ENCODE measurements at regions not wholly inside any gene's neighbourhood (a gene's known extent, or its start where the extent isn't known, plus 50 kb on each side); places are given as distances from the start of the nearest gene placed in this dataset.

DNA sequence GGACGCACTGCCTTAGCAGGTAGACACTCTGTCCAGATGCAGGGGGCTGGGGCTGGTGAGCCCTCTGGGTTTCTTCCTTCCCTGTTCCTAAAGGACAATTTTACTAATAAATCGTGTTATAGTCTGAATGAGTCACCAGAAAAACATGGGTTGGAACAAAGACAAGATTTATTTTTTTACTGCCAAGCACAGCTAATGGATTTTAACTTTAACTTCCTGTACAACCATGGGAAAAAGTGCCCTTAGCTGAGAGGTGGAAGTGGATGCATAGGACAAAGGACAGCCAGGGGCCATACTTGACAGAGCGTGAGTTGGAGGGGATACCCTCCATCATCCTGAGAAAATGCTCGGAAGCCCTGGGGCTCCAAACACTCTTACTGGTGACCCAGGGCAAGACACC is 300.7 kb downstream of the MSX2 start:
- no peak for DNase-seq

DNA sequence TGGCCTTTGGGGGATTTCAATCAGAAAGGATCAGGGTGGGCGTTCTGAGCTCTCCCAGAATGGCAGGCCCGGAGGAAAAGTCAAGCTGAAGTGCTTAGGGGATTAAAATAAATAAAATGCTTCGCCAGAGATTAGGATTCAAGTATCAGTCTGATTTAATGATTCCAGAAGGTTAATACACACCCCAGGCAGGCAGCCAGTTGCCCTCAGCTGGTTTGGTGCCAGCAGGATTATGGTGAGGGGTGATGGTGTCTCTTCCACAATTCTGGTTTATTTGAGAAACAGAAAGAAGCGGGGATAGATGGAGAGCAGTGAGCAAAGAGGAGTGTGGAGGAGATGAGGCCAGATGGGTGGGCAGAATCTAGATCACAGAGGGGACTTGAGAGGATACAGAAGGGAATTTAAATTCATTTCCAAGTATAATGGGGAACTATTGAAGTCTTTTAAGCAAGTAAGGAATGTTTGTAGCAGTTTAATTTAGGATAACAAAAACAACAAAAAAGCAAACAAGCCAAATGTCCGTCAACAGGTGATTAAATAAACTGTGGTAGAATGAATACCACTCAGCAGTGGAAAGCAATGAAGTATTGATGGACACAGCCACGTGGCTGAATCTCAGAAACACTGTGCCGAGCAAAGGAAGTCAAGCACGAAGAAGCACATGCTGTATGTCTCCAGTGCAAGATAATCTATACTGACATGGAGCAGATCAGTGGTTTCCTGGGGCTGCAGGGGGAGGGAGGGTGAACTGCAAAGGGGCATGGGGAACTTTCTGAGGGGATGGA is 297.7 kb downstream of the MSX2 start:
- no peak for DNase-seq

DNA sequence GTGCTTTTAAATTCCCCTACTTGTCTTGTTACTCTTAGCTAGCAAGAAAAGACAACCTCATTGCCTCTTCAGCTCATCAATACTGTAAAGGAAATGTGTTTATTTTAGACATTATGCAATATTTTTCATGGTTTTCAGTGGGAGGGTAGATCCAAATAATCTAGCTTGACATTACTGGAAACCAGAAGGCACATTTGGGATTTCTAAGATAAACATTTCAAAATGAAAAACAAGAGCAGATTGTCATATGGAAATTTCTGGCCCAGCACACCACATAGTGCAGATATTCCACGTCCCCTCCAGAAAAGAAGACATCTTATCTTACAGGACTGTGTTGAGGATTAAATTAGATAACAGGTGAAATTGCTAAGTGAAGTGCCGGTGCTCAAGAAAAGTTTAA is 296.9 kb downstream of the MSX2 start:
- no peak for DNase-seq

DNA sequence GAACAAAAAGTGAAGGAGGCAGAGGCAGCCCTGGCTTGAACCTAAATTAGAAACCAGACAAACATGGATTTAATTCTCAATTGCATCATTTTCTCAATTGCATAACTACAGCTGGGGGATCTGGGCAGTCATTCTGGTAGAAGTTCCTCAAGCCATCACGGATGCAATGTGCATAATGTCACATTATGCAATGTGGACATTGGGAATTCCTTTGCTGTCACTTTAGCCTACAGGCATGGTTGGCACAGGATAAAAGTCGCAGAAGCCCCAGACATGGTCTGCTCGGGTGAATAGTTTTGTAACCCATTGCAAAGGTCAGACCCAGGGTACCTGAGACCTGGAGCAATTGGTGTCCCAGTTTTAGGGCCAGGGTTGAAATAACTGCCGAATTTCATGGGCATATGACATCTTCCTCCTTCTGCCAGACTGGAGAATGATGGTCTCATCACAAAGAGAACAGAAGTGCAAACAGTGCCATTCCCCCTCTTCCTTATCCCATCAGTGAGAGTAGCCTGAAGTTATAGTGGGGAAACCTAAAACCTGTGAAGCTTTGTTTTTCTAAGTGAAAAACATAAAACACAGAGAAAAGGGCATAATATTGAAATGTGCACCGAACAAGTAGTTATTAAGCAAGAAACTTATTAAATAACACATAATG is 290.8 kb downstream of the MSX2 start:
- no peak for DNase-seq

- no peak for DNase-seq
These were observed 288.9 kb downstream of the MSX2 start for GRCh38 chr5:175013251-175013650.

DNA sequence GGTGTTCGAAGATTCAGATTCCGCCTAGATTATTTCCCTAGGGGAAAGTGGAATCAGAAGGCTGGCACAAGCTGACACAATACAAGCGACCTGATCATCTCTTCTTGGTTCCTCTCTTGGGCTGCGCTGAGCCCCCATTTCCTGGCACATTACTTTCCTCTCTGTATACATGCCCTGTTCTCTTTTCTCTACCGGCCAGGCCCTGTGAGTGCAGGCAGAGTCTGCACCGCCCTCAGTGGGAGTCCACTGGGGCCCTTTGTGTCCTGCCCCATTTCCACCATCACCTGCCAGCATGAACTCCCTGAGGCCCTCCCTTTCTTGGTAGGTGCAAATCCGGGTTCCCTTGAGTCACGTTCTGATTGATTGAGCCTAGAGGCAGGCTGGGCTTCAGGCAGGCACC is 287.9 kb downstream of the MSX2 start:
- DNase-seq = no peak

DNA sequence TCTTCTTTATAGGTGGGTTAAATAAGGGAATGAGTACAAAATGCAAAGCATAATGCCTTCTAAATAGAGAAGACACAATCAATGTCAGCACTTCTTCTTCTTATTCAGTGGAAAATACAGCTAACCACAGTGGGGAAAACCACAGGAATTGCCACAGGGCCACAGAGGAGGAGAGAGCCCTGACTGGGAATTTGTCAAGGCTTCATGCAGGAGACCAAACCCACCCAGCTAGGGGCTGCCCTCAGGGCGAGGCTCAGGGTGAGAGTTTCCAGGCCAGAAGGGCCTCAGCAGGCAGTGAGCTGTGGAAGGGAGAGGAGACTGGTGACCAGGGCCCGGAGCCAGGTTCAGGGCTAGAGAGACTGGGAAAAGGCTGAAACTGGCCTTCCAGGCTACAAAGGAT is 279.1 kb downstream of the MSX2 start:
- DNase-seq = no peak

DNA sequence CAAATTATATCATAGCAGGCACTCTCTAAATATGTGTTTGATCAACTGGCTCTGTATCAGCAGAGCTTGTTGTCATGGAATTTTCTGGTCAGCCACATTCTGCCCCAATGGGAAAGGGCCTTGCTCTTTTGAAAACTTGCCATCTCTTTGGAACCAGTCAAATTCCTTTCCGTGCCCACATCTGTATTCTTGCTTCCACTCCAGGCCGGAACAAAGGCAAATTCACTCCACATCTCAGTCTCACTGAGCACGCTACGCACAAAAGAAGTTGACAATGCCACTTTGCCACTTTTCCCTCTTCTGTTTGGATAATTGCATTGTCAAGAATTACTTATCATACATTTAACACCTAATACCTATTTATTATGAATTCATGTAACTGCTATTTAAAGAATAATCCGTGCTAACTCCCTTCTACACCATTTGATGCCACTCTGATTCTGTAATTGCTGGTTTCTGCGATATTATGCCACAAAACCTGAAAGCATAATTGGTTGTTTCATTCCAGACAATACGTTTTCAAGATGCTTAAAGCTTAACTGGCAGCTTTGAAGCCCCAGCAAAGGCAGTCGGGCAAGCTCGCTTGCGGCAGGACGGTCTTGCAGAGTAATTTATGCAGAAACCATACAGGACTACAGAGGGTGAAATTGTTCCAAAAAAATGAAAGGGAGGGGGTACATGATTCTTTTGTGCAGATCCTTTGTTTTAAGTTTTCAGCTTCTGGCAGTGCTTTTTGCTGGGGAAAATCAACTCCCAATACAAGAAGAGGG is 277.7 kb downstream of the MSX2 start:
- DNase-seq = no peak

- no peak for DNase-seq
These were observed 276.9 kb downstream of the MSX2 start for GRCh38 chr5:175001311-175001710.

DNA sequence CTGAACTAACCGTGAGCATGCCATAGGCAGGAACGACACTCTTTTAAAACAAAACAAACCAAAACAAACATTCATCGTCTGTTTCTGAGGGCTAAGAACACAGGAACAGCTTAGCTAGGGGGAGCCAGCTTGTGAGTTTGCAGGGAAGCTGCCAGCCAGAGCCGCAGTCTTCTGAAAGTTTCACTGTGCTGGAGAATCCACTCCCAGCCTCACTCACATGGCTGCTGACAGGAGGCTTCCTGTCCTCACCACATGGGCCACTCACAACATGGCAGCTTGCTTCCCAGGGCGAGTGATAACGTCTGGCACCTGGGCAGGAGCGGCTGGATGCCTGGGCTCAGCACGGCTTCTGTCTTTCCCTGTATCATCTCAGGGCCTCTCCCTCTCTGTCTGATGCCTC is 275.2 kb downstream of the MSX2 start:
- no peak for DNase-seq

DNA sequence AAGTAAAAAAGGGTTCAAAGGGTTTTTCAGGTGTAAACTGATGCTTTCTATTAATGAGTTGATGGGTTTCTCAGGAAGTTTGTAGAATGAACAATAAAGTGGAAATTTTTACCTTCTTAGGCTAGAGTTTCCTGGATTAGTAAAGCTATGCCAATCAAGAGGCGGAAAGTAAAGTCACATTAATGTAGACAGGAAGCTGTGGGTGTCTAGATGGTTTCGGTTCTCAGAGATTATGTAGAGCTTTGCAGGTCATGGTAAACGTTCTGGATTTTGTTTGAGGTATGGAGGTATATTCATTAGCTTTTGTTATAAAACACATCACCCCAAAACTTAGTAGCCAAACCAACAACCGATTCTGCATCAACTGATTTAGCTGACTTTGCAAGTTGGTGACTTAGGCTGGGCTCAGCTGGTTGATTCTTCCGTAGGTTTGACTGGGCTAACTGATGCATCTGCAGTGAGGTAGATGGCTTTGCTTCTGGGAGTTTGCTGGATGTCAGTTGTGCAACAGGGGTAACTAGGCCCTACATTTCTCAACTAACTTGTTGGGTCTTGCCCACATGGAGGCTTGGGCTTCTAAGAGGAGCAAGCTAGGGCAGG is 273.8 kb downstream of the MSX2 start:
- no peak for DNase-seq

GRCh38 chr5:174997688-174998087 is 273.3 kb downstream of the MSX2 start:
- no peak for DNase-seq

GRCh38 chr5:174996941-174997340 is 272.6 kb downstream of the MSX2 start:
- no peak for DNase-seq

DNA sequence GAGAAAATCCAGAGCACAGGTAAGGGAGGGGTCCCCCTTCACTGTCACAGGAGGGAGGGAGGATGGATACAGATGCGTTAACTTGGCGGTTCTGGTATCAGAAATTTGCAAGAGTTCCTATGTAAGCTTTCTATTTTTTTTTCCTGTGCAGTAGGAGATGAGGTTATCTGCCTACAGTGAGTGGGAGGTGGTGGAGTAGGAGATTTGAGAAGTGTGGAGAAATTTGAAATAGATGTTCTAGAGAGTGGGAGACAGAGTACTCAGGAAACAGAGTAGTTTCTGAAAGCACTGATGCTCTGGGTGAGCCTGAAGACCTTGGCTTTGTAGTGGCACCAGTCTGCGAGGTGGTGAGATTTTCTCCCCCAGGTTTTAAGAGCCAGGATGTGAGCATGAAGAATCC is 271.4 kb downstream of the MSX2 start:
- DNase-seq = no peak

DNA sequence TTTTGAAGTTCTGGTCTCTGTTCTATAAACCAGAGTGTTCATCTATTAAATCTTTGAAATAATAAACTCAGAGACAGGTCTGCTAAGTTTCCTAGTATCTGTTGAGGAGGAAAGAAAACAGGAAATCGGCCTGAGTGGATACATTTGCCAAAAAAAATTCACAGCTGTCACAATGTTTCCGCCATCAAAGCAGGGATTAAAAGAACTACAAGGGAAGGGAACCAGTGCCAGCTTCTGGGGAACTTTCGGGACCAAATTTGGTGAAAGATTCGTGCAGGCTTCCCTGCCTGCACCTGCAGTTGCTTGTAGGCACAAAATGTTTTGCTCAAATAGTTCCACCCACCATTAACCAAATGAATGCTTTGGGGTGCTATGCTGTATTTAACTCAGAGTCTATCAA is 267.5 kb downstream of the MSX2 start:
- DNase-seq = no peak

GRCh38 chr5:174990909-174991308 is 266.5 kb downstream of the MSX2 start:
- no peak for DNase-seq

GRCh38 chr5:174987443-174988012 is 263.1 kb downstream of the MSX2 start:
- no peak for DNase-seq

- DNase-seq = no peak
These were observed 260.5 kb downstream of the MSX2 start for GRCh38 chr5:174984863-174985262.

DNA sequence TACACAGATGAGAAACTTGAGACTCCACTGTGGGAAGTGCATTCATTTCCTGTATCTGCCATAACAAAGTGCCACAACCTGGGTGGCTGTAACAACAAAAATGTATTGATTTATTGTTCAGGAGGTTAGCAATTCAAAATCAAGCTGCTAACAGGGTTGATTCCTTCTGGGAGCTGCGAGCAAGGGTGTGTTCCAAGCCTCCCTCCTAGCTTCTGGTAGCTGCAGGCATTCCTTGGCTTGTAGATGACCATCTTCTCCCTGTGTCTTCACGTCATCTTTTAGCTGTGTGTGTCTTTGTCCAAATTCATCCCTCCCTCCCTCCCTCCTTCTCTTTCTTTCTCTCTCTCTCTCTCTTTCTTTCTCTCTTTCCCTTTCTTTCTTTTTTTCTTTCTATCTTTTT is 258.1 kb downstream of the MSX2 start:
- DNase-seq = no peak

GRCh38 chr5:174981416-174981815 is 257.0 kb downstream of the MSX2 start:
- no peak for DNase-seq

DNA sequence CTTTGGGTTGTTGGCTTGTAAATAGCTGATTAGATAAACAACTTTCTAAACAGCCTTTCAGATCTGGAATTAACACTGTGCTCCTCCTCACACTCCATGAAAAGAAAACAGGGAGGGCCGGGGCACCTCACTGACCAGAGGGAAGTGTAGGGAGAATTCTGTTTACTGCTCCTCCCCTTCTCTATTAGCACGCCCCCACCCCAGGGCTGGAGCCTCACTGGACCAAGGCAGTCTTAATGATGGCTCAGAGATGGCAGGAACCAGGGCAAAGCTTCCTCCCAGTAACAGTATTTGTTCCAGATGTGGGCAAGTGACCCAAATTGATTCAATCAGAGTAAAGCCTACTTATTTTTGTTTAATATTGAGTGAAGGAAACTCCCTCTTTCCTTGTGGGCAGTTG is 256.6 kb downstream of the MSX2 start:
- DNase-seq = no peak

GRCh38 chr5:174972291-174972690 is 247.9 kb downstream of the MSX2 start:
- no peak for DNase-seq

DNA sequence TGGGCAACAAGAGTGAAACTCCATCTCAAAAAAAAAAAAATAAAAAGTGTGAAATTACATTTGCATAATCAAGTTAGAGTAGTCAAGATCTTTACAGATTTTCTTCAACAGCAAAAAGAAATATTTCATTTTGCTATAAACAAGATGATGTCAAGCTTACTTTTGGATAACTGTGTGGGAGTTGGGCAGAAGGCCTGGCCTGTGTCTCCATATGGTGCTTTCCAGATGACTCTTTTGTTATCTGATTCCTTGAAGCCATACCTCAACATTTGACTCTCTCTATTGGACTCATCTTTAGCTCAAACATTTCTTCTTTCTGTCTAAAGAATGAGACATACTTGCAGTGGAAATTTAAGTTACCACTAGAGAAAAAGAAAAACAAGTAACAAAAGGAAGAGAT is 246.8 kb downstream of the MSX2 start:
- no peak for DNase-seq
